ENCODE measurements at regions not wholly inside any gene's neighbourhood (a gene's known extent, or its start where the extent isn't known, plus 50 kb on each side); places are given as distances from the start of the nearest gene placed in this dataset.

- Histone ChIP-seq H3K4me3 (no peak overlapping the region), H3K9me3 (ENCODE audit: low read depth) (no peaks in the 10 kb centered on the region), H3K27me3 (no peaks in the 10 kb centered on the region), H4K20me1 (ENCODE audit: insufficient read depth, poor library complexity, severe bottlenecking) (no peaks in the 10 kb centered on the region), H3K9me2 (replicated peaks; ENCODE audit: insufficient read depth) (no peaks in the 10 kb centered on the region), H3K4me2 (no peak overlapping the region), H2AFZ (no peak overlapping the region), H3K79me2 (no peaks in the 10 kb centered on the region), H3K36me3 (replicated peaks; ENCODE audit: insufficient read depth, low read depth) (no peaks in the 10 kb centered on the region), H3K27ac (no peak overlapping the region), H3K4me1 (ENCODE audit: insufficient read depth) (no peaks in the 10 kb centered on the region)
- no peak for TF ChIP-seq EZH2phosphoT487 (IDR thresholded peaks at IDR 0.05; ENCODE audit: low read depth, severe bottlenecking, unreplicated experiment)
- TF ChIP-seq EZH2 (IDR thresholded peaks at IDR 0.05; ENCODE audit: borderline replicate concordance), result no peak
- TF ChIP-seq CTCF (IDR thresholded peaks at IDR 0.05; ENCODE audit: poor library complexity), result no peak
- DNase-seq (ENCODE audit: low spot score), result no peak
- 81% methylated on average over 11 of the region's 11 CpGs for WGBS (ENCODE audit: low lambda C conversion rate, missing lambda C conversion rate)
Observed at GRCh38 chr2:129465045-129465444, 514.4 kb upstream of the RAB6C start.

GRCh38 chr2:129466389-129466788 is 513.1 kb upstream of the RAB6C start:
- H2AFZ ChIP-seq, result no peak overlapping the region
- no peaks in the 10 kb centered on the region for H3K9me2 ChIP-seq (replicated peaks; ENCODE audit: insufficient read depth)
- 96% methylated on average over 13 of the region's 13 CpGs for WGBS (ENCODE audit: low lambda C conversion rate, missing lambda C conversion rate)
- no peak overlapping the region for H3K27ac ChIP-seq
- no peaks in the 10 kb centered on the region for H3K9me3 ChIP-seq (ENCODE audit: low read depth)
- TF ChIP-seq CTCF (IDR thresholded peaks at IDR 0.05; ENCODE audit: poor library complexity), result no peak
- TF ChIP-seq EZH2phosphoT487 (IDR thresholded peaks at IDR 0.05; ENCODE audit: low read depth, severe bottlenecking, unreplicated experiment), result no peak
- TF ChIP-seq EZH2 (IDR thresholded peaks at IDR 0.05; ENCODE audit: borderline replicate concordance), result no peak
- DNase-seq (ENCODE audit: low spot score), result no peak
- H3K4me2 ChIP-seq, result no peak overlapping the region
- no peaks in the 10 kb centered on the region for H3K4me1 ChIP-seq (ENCODE audit: insufficient read depth)
- H3K4me3 ChIP-seq, result no peak overlapping the region
- H4K20me1 ChIP-seq (ENCODE audit: insufficient read depth, poor library complexity, severe bottlenecking), result no peaks in the 10 kb centered on the region
- no peaks in the 10 kb centered on the region for H3K79me2 ChIP-seq
- no peaks in the 10 kb centered on the region for H3K27me3 ChIP-seq
- H3K36me3 ChIP-seq (replicated peaks; ENCODE audit: insufficient read depth, low read depth), result no peaks in the 10 kb centered on the region

- H3K9me3 ChIP-seq (ENCODE audit: low read depth), result no peaks in the 10 kb centered on the region
- H3K4me2 ChIP-seq, result no peak overlapping the region
- 88% methylated on average over 11 of the region's 11 CpGs for WGBS (ENCODE audit: low lambda C conversion rate, missing lambda C conversion rate)
- H4K20me1 ChIP-seq (ENCODE audit: insufficient read depth, poor library complexity, severe bottlenecking), result no peaks in the 10 kb centered on the region
- H3K79me2 ChIP-seq, result no peaks in the 10 kb centered on the region
- DNase-seq (ENCODE audit: low spot score), result no peak
- H3K9me2 ChIP-seq (replicated peaks; ENCODE audit: insufficient read depth), result no peaks in the 10 kb centered on the region
- H3K36me3 ChIP-seq (replicated peaks; ENCODE audit: insufficient read depth, low read depth), result no peaks in the 10 kb centered on the region
- no peaks in the 10 kb centered on the region for H3K4me1 ChIP-seq (ENCODE audit: insufficient read depth)
- no peaks in the 10 kb centered on the region for H3K27me3 ChIP-seq
- H3K4me3 ChIP-seq, result no peak overlapping the region
- no peak for TF ChIP-seq EZH2phosphoT487 (IDR thresholded peaks at IDR 0.05; ENCODE audit: low read depth, severe bottlenecking, unreplicated experiment)
- TF ChIP-seq EZH2 (IDR thresholded peaks at IDR 0.05; ENCODE audit: borderline replicate concordance), result no peak
- no peak for TF ChIP-seq CTCF (IDR thresholded peaks at IDR 0.05; ENCODE audit: poor library complexity)
- H3K27ac ChIP-seq, result no peak overlapping the region
- H2AFZ ChIP-seq, result no peak overlapping the region
Observed at GRCh38 chr2:129467012-129467779, 512.3 kb upstream of the RAB6C start.
